Loucy (cell line): ENCODE measurements at regions not wholly inside any gene's neighbourhood (a gene's known extent, or its start where the extent isn't known, plus 50 kb on each side); places are given as distances from the start of the nearest gene placed in this dataset.

Experiments used
- EZH2phosphoT487 ChIP-seq: fragments of 200-600 bp; IDR thresholded peaks from 2 replicates; pipeline ENCODE4 v1.6.1; 2018; ENCODE audit warnings: antibody characterized with exemption, mild to moderate bottlenecking, moderate library complexity, borderline replicate concordance
- TF ChIP-seq, protein P1 (sequence below): fragments of 200-600 bp; sonication (generic); conservative IDR thresholded peaks from 2 replicates; pipeline ENCODE4 v1.5.1; 2014; ENCODE audit warnings: mild to moderate bottlenecking, antibody characterized with exemption, low read length

DNA sequence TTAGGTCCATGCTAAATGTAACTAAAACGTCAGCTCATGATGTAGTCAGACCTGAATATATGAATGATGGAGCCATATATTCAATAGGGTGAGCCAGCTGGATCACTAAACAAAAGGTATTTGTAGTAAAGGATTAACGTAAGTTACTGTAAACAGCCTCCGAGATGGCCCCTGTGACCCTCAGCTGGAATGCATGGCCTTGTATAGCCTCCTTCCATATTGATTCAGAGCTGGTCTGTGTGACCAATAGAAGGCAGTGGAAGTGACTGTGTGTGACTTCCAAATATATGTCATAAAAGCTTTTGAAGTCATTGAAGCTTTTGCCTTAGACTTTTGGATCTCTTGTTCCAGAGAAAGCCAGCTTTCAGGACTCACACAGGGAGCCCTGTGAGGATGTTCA, 154.4 kb upstream of the CHD1 start:
- TF ChIP-seq, protein P1, sequence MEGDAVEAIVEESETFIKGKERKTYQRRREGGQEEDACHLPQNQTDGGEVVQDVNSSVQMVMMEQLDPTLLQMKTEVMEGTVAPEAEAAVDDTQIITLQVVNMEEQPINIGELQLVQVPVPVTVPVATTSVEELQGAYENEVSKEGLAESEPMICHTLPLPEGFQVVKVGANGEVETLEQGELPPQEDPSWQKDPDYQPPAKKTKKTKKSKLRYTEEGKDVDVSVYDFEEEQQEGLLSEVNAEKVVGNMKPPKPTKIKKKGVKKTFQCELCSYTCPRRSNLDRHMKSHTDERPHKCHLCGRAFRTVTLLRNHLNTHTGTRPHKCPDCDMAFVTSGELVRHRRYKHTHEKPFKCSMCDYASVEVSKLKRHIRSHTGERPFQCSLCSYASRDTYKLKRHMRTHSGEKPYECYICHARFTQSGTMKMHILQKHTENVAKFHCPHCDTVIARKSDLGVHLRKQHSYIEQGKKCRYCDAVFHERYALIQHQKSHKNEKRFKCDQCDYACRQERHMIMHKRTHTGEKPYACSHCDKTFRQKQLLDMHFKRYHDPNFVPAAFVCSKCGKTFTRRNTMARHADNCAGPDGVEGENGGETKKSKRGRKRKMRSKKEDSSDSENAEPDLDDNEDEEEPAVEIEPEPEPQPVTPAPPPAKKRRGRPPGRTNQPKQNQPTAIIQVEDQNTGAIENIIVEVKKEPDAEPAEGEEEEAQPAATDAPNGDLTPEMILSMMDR, result no peak
- TF ChIP-seq EZH2phosphoT487, result no peak
